NB4 (cell line): ENCODE measurements at regions not wholly inside any gene's neighbourhood (a gene's known extent, or its start where the extent isn't known, plus 50 kb on each side); places are given as distances from the start of the nearest gene placed in this dataset.

Experiments used
- CTCF ChIP-seq: IDR thresholded peaks from one replicate; pipeline ENCODE4 v1.5.1; 2012; ENCODE audit warnings: low read depth, low read length
- MAX ChIP-seq: IDR thresholded peaks from 2 replicates; pipeline ENCODE4 v1.6.1; 2011; ENCODE audit warnings: low read depth, low read length
- POLR2A ChIP-seq: IDR thresholded peaks from 2 replicates; pipeline ENCODE4 v1.6.1; 2011; ENCODE audit warnings: mild to moderate bottlenecking; ENCODE audit not compliant: insufficient read length; ENCODE audit errors: extremely low read depth

GRCh38 chr7:157486007-157486755 lies 149.4 kb downstream of the DNAJB6 start:
- TF ChIP-seq CTCF, result no peak
- TF ChIP-seq POLR2A, result no peak
- no peak for TF ChIP-seq MAX
